Left colon (tissue), 2 donors: ENCODE measurements at regions not wholly inside any gene's neighbourhood (a gene's known extent, or its start where the extent isn't known, plus 50 kb on each side); places are given as distances from the start of the nearest gene placed in this dataset.

Experiments used
- ATAC-seq: fragments of 200-7000 bp; cut with Tn5 transposase; one replicate; pipeline ENCODE4 v1.9.1; 2020; ENCODE audit warnings: mild to moderate bottlenecking, moderate library complexity
- DNase-seq, 2 donors: peaks; one replicate each; pipeline ENCODE4 v3.0.0-alpha.2; 2020
- intact Hi-C, 2 donors: fragments of 100-400 bp; cut with DNase I in 1 of 2; cut with micrococcal nuclease in 1 of 2; formaldehyde crosslinking; loops; one replicate each; pipeline versions ENCODE4 v1.11.2 to v1.14.0; 2022; cut with DNase I, micrococcal nuclease
- donor health status: DM: no; HTN: no; CAD: no.
- donor health status: DM: yes; HTN: yes; CAD: no.

GRCh38 chr1:30340934-30341333 is 382.5 kb downstream of the MATN1 start:
- intact Hi-C loops = no loop called here
- ATAC-seq (no peak), DNase-seq (no peak)

DNA sequence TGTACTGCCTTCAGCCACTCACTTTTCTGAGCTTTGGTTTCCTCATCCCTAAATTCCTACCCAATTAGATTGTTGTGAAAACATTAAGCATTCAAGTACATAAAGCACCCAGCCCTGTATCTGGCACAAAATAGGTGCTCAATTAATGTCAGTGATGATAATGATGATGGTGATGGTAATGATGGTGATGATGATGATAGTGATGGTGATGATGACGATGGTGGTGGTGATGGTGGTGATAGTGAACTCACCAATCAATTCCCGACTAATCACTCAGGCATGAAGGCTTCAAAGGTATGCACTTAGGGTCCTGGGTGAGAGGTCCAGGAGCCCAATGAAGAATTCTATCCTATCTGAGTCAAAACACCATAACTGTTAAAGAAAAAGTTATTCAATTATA is 383.5 kb downstream of the MATN1 start:
- intact Hi-C loops = no loop called here
- ATAC-seq (no peak), DNase-seq (no peak)

DNA sequence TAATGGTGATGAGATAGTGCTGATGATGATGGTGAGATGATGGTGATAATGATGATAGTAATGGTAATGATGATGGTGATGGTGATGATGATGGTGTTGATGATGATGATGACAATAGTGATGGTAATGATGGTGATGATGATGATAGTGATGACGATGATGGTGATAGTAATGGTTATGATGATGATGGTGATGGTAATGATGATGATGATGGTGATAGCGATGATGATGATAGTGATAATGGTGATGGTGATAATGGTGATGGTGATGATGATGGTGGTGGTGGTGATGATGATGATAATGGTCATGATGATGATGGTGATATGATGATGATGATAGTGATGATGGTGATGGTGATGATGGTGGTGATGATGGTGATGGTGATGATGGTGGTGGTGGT is 384.6 kb downstream of the MATN1 start:
- DNase-seq (no peak), ATAC-seq (no peak)
- intact Hi-C loops = no loop called here

DNA sequence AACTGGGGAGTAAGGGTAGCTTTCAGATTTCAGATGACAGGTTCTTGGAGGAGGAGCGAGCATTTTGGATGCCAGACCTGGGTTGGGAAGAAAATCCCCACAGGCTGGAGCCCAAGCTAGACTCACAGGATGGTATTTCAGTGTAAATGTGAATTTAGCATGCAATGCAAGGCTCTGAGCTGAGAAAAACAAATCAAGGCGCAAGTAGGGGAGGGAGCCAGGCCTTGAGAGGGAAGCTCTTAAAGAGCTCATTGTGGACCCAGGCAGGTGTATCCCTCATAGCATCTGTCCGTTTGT is 386.1 kb downstream of the MATN1 start:
- ATAC-seq = no peak
- intact Hi-C loops = no loop called here
- DNase-seq = no peak

DNA sequence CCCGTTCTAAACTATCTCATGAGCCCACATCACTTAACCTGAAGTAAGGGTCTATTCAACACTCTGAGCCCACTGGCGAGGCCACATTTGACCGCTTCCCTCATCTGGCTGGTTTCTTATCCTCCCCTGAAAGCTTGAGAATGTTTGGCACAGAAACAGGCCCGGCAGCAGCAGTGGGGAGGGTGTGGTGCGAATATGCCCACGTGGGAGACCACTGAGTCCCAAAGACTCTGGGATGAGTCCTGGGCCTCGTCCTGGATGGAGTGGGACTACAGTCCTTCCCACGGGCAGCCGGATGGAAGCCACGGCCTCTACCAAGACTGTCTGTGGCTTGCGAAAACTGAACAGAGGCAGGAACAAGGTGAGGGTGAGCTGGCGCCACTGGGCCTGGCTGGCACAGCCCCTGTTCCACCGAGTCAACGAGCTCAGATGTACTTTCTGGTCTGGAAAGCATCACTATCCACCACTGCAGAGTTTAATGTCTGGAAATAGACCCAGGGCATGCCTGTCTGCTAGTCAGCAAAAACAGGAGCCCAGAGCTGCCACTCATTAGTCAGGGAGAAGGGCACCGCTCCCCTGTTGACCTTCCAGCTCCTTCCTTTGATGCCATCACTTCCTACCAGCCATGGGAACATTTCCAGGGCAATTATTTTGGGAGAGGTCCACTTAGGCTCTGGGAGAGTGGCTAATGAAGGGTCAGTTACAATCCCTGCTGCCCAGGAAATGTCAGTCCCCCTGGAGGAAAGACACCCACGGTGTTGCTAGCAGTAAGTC is 386.6 kb downstream of the MATN1 start:
- intact Hi-C loops = no loop called here

DNA sequence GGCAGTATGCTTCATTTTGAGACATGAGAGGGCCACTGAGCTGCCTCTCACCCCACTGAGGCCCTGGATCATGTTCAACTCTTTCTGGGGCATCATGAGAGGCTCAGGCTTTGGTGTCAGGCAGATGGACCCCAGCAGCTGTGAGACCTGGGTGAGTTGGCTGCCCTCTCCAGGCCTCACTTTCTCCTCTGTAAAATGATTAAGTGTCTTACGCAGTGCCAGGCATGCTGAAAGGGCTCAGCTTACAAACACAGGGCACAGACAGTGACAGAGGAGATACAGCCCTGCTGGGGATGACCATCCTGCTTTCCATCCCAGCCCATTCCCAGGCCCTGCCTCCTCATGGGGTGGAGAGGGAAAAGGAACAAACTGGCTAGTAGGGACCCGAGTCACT is 387.4 kb downstream of the MATN1 start:
- DNase-seq (no peak), ATAC-seq (no peak)
- intact Hi-C loops = no loop called here

More for the DNA sequence above, 386.6 kb downstream of the MATN1 start:
- DNase-seq = no peak
- no peak for ATAC-seq

GRCh38 chr1:30335389-30335996 is 387.9 kb downstream of the MATN1 start:
- ATAC-seq (no peak), DNase-seq (no peak)
- intact Hi-C loops = no loop called here

- intact Hi-C loops = no loop called here
- no peak for DNase-seq
- ATAC-seq = no peak
Observed at GRCh38 chr1:30334767-30335166, 388.6 kb downstream of the MATN1 start.

DNA sequence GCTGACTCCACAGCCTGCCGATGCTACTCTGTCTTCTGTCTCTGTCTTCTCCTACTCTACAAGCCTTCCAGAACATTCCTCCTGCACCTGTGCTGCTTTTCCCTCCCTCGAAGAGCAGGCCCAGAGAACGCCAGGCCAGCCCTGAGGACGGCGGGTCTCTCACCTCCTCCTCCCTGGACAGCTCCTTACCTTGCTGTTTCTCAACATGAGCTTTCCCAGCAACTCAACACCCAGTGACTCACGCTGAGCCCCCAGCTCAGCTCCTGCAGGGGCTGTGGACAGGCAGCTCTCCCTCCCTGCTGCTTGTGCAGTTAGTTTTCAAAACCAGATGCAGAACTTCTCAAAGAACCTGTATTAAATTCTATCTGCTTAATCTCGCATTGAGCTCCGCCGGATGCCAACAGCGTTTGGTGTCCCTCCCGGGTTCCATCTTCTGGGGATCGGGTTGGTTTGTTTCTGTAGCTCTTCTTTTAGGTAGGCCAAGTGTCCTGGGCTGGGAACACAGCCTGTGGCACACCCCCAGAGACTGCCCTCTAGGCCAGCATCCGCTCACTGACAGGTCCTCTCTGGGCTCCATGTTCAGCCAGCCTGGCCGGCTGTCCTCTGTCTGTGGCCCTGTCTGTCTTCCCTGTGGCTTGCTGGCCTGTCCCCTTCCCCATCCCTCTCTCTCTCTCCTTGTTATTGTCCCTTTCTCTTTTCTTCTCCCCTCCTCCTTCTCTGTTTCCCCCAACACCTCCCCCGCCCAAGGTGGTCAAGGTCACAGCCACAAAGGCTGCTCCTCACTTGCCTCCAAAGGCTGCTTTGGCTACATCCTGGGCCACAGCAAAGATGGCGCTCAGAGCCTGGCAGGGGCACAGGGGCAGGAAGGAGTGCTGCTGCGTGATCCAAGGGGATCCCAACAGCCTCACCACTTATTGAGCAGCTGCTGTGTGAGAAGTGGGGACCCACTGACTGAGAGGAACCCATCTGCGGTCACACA is 391.0 kb downstream of the MATN1 start:
- no peak for DNase-seq
- intact Hi-C loops = no loop called here
- no peak for ATAC-seq

DNA sequence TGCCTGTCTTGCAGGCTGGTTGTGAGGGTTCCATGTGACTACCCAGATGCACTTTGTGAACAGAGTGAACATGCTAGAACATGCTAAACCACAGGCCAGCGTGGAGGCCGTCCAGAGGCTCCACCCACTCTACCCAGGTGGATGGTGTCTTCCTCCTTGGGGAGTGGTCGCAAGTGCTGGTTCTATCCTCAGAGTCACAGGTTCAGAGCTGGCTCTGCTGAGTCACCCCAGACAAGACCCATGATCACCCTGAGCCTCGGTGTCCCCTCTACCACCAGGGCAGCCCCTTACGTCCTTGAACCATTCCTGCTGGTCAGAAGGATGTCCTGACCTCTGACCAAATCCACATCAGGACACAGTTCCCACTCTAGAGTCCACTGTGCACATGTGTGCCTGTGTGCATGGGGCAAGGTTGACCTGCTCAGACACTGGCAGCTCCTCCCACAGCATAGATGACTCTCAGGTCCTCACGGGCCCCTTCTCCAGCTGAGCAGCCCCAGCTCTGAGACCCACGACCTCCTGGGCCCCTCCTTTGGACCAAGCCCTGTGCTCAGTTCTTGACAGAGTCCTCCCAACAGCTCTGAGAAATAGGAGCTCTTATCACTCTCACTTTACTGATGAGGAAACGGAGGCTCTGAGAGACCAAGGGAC is 391.8 kb downstream of the MATN1 start:
- ATAC-seq (no peak), DNase-seq (no peak)
- intact Hi-C loops = no loop called here

- intact Hi-C loops = no loop called here
- ATAC-seq (no peak), DNase-seq (no peak)
Observed at GRCh38 chr1:30330644-30331043, 392.7 kb downstream of the MATN1 start.

DNA sequence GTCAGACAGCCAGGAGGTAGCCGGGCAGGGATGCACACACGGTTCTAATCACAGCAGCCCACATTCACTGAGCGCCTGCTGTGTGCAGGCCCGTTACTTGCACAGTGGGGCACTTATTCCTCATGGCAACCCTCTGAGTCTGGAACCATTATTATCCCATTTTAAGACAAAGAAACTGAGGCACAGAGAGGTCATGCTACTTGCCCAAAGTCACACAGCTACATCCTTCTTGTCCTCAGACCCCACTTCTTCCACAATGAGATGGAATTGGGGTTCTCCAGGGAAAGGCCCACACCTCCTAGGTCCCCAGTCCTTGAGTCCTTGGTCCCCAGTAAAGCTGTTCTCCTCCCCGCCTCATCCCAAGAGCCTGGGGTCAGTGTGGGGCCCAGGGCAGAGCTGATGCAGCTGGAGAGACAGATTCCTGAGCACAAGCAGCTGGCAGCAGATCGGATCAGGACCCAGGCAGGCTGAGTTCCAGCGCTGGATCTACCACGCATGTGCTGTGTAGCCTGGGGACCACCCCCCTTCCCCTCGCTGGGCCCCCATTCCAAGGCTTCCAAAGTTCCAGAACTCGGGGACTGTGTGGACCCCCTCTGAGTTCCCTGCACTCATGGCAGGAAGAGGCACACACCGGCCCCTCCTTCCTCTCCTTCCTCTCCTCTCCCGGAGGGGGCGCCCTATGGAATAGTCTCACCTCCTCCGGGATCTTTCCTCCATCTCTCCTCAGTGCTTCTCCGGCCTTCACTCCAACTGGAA is 393.4 kb downstream of the MATN1 start:
- intact Hi-C loops = no loop called here
- no peak for ATAC-seq
- DNase-seq = no peak

DNA sequence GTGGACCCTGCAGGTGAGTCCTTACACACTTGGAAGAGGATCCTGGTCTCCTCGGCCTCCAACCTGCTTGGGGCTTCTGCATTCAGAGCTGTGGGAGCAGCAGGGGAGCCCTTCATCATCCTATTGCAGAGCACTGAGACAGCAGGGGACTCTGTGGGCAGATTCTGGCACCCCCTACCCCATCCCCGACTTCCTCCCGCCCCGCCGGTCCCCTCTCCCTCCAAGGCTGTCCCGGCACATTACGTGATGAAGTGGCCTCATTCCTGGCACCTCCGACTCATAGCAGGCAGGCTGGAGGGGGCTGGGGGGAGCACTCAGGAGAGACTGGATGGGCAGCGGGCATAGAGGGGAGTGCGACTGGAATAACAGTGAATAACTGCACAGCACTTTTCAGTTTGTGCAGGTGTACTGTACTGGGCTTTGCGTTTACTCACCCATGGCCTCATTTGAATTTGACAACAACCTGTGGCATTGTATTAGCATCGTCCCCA is 394.1 kb downstream of the MATN1 start:
- ATAC-seq = no peak
- intact Hi-C loops = no loop called here
- DNase-seq = no peak

GRCh38 chr1:30328401-30329262 is 394.8 kb downstream of the MATN1 start:
- no peak for DNase-seq
- ATAC-seq = no peak
- intact Hi-C loops = no loop called here

GRCh38 chr1:30328100-30328370 is 395.4 kb downstream of the MATN1 start:
- no peak for ATAC-seq
- no peak for DNase-seq
- intact Hi-C loops = no loop called here

DNA sequence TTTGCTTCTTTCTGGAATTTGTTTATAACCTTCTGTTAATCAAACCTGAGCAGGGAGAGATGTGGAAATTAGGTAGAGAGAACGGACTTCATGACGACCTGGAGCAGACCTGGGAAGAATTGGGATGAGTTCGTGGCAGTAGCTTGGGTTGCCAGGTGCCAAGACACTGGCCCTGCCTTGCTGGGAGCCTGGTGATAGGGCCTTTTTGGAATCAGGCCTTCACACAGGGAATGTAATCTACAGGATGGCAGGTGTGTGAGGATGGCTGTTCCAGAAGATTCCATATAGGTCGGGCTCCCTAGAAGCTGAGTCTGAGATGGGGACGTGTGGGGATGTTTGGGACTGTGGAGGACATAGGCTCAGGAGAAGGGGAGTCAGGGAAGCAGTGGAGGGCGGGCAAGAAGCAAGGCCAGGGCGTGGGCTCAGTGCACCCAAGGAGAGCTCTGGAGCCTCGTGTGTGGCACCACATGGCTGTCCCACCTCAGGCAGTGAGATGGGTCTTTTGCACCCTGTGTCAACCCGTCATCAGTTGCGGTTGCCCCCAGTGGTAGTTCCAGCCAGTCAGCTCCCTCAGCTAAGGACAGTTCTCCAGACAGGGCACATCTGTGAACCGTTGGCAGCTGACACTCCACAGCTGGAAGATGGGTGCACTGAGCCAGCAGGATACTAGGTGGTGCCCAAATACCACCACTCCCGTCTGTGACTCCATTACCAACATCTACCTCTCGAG is 395.9 kb downstream of the MATN1 start:
- DNase-seq = no peak
- no peak for ATAC-seq
- intact Hi-C loops = no loop called here

DNA sequence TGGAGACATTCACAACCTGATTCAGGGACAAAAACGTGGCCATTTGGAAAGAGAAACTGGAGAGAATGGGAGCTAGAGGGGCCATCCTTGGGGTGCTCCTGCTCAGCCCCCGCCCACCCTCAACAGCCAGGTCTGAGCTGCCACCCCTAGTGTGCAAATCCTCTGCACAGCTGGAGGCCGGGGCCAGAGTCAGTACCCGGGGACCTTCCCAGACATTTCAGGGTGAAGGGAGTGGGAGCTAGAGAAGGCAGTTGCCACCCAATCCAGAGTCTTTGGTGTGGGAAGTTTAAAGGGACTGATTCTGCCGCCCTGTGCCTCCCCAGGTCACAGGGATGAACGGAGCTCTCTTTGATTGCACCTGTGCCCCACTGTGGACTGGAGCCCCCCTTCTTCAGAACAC is 397.4 kb downstream of the MATN1 start:
- DNase-seq (no peak), ATAC-seq (no peak)
- intact Hi-C loops = no loop called here
